Caco-2 (cell line): ENCODE measurements at regions not wholly inside any gene's neighbourhood (a gene's known extent, or its start where the extent isn't known, plus 50 kb on each side); places are given as distances from the start of the nearest gene placed in this dataset.

Source experiments
- BruUV-seq: library from RNA; stranded (reverse); fragments of 400-500 nt; replicated peaks from 2 replicates; lab custom pipeline; 2021; lab: Mats Ljungman, UMichigan
- CTCF ChIA-PET: fragments of 300-600 bp; sonication (Branson Sonifier 250); formaldehyde crosslinking; loops from one replicate; lab custom pipeline; 2022; ENCODE audit warnings: antibody characterized with exemption; lab: Charles Lee
- POLR2A ChIA-PET: fragments of 300-600 bp; sonication (Branson Sonifier 250); formaldehyde crosslinking; loops from one replicate; lab custom pipeline; 2022; ENCODE audit warnings: antibody characterized with exemption; lab: Charles Lee
- DNase-seq, 2 experiments: peaks; one replicate each; pipeline versions ENCODE4 v3.0.0 to v3.0.0-alpha.2; 2020 to 2022
- H3K27me3 ChIP-seq: replicated peaks from 2 replicates; pipeline ENCODE4 v1.6.0; 2011; ENCODE audit warnings: low read length; ENCODE audit not compliant: control insufficient read depth, insufficient read depth
- H3K36me3 ChIP-seq: 2 replicates; pipeline ENCODE4 v1.5.1; 2011; ENCODE audit warnings: low read length; ENCODE audit not compliant: control insufficient read depth, insufficient read depth
- H3K4me1 ChIP-seq: fragments of 250-450 bp; sonication (Bioruptor Pico); 2 replicates; pipeline ENCODE4 v1.5.1; 2020; ENCODE audit warnings: mild to moderate bottlenecking
- H3K4me3 ChIP-seq: 2 replicates; pipeline ENCODE4 v1.5.1; 2011; ENCODE audit warnings: low read depth, mild to moderate bottlenecking, control low read depth, low read length
- H3K9me3 ChIP-seq: fragments of 250-450 bp; sonication (Bioruptor Pico); 2 replicates; pipeline ENCODE4 v1.5.1; 2020; ENCODE audit warnings: mild to moderate bottlenecking, moderate library complexity
- H3K27ac Mint-ChIP-seq: one replicate; pipeline ENCODE4 v1.8.0; 2022; ENCODE audit warnings: mixed read lengths; ENCODE audit not compliant: unreplicated experiment
- H3K27me3 Mint-ChIP-seq: one replicate; pipeline ENCODE4 v1.8.0; 2022; ENCODE audit warnings: mixed read lengths; ENCODE audit not compliant: insufficient read depth, unreplicated experiment
- H3K36me3 Mint-ChIP-seq: one replicate; pipeline ENCODE4 v1.8.0; 2022; ENCODE audit warnings: mild to moderate bottlenecking, mixed read lengths; ENCODE audit not compliant: insufficient read depth, unreplicated experiment
- H3K4me1 Mint-ChIP-seq: one replicate; pipeline ENCODE4 v1.8.0; 2022; ENCODE audit warnings: low read depth, mixed read lengths; ENCODE audit not compliant: unreplicated experiment
- H3K4me3 Mint-ChIP-seq: one replicate; pipeline ENCODE4 v1.8.0; 2022; ENCODE audit warnings: mild to moderate bottlenecking, moderate library complexity, mixed read lengths; ENCODE audit not compliant: unreplicated experiment
- H3K9me3 Mint-ChIP-seq: one replicate; pipeline ENCODE4 v1.8.0; 2022; ENCODE audit warnings: mixed read lengths; ENCODE audit not compliant: unreplicated experiment
- CTCF ChIP-seq, 2 experiments: fragments of 200-600 bp in 1 of 2; IDR thresholded peaks; 1 replicate in 1 of 2; 2 replicates in 1 of 2; pipeline versions ENCODE4 v1.5.1 to v1.8.0; 2011 to 2022; ENCODE audit warnings: antibody characterized with exemption in 1 of 2, control low read depth in 1 of 2, inconsistent platforms in 1 of 2, low read depth in 1 of 2, low read length in 1 of 2, mild to moderate bottlenecking in 1 of 2, moderate library complexity in 1 of 2; ENCODE audit not compliant: insufficient read depth in 1 of 2, severe bottlenecking in 1 of 2, unreplicated experiment in 1 of 2
- intact Hi-C: fragments of 100-400 bp; cut with micrococcal nuclease; formaldehyde crosslinking; loops from one replicate; pipeline ENCODE4 v1.10.0; 2022; ENCODE audit not compliant: unreplicated experiment

GRCh38 chr3:72092778-72093177 lies 307.8 kb upstream of the PROK2 start:
- H3K27me3 ChIP-seq, result no peaks in the 10 kb centered on the region
- no peak overlapping the region for H3K4me3 ChIP-seq
- no peaks in the 10 kb centered on the region for H3K4me1 ChIP-seq
- H3K9me3 Mint-ChIP-seq, result no peaks in the 10 kb centered on the region
- ChIA-PET POLR2A (no interaction called here), CTCF (no interaction called here)
- H3K27ac Mint-ChIP-seq, result no peak overlapping the region
- no peak overlapping the region for H3K4me3 Mint-ChIP-seq
- TF ChIP-seq CTCF (IDR thresholded peaks at IDR 0.05; ENCODE audit: insufficient read depth in 1 of 2, low read depth in 1 of 2, low read length in 1 of 2, severe bottlenecking in 1 of 2, unreplicated experiment in 1 of 2), result no peak
- H3K4me1 Mint-ChIP-seq, result no peaks in the 10 kb centered on the region
- intact Hi-C loops, result no loop called here
- H3K36me3 Mint-ChIP-seq, result no peaks in the 10 kb centered on the region
- DNase-seq, result no peak
- no TSS peak for BruUV-seq
- H3K27me3 Mint-ChIP-seq, result peaks cover 7% of the 10 kb centered on the region
- H3K36me3 ChIP-seq, result no peaks in the 10 kb centered on the region
- no peaks in the 10 kb centered on the region for H3K9me3 ChIP-seq

- Histone ChIP-seq H3K4me1 (no peaks in the 10 kb centered on the region), H3K9me3 (no peaks in the 10 kb centered on the region), H3K36me3 (no peaks in the 10 kb centered on the region), H3K27me3 (no peaks in the 10 kb centered on the region), H3K4me3 (no peak overlapping the region)
- peaks cover 2% of the 10 kb centered on the region for H3K4me1 Mint-ChIP-seq
- no peak overlapping the region for H3K4me3 Mint-ChIP-seq
- no TSS peak for BruUV-seq
- POLR2A ChIA-PET, result no interaction called here
- TF ChIP-seq CTCF (IDR thresholded peaks at IDR 0.05; ENCODE audit: insufficient read depth in 1 of 2, low read depth in 1 of 2, low read length in 1 of 2, severe bottlenecking in 1 of 2, unreplicated experiment in 1 of 2), result no peak
- peaks cover 3% of the 10 kb centered on the region for H3K27me3 Mint-ChIP-seq
- CTCF ChIA-PET, result no interaction called here
- no peaks in the 10 kb centered on the region for H3K9me3 Mint-ChIP-seq
- H3K36me3 Mint-ChIP-seq, result no peaks in the 10 kb centered on the region
- intact Hi-C loops, result no loop called here
- no peak for DNase-seq
- H3K27ac Mint-ChIP-seq, result no peak overlapping the region
Measured at GRCh38 chr3:72088486-72089025, 303.6 kb upstream of the PROK2 start.

GRCh38 chr3:72087420-72087819 lies 302.5 kb upstream of the PROK2 start:
- no peaks in the 10 kb centered on the region for H3K9me3 ChIP-seq
- Mint-ChIP-seq H3K27me3 (no peaks in the 10 kb centered on the region), H3K36me3 (no peaks in the 10 kb centered on the region), H3K4me3 (no peak overlapping the region), H3K9me3 (no peaks in the 10 kb centered on the region), H3K27ac (no peak overlapping the region), H3K4me1 (peaks cover 14% of the 10 kb centered on the region)
- no TSS peak for BruUV-seq
- intact Hi-C loops, result no loop called here
- DNase-seq, result no peak
- H3K27me3 ChIP-seq, result no peaks in the 10 kb centered on the region
- no peak overlapping the region for H3K4me3 ChIP-seq
- POLR2A ChIA-PET, result no interaction called here
- H3K4me1 ChIP-seq, result peaks cover 3% of the 10 kb centered on the region
- no peaks in the 10 kb centered on the region for H3K36me3 ChIP-seq
- no peak for TF ChIP-seq CTCF (IDR thresholded peaks at IDR 0.05; ENCODE audit: insufficient read depth in 1 of 2, low read depth in 1 of 2, low read length in 1 of 2, severe bottlenecking in 1 of 2, unreplicated experiment in 1 of 2)
- CTCF ChIA-PET, result no interaction called here
